NCI-H748 (cell line): ENCODE measurements at regions not wholly inside any gene's neighbourhood (a gene's known extent, or its start where the extent isn't known, plus 50 kb on each side); places are given as distances from the start of the nearest gene placed in this dataset.
"Not testable (repeated sequence)": the region's sequence is repeated elsewhere in the genome, so short reads cannot be mapped to it uniquely, and the experiment has no call there.

Experiments
- DNase-seq: peaks from one replicate; lab custom pipeline; 2025; ENCODE audit not compliant: unreplicated experiment; lab: John Stamatoyannopoulos, UW

GRCh38 chr10:62496925-62497324, 122.8 kb downstream of the ZNF365 start:
- no peak for DNase-seq

DNA sequence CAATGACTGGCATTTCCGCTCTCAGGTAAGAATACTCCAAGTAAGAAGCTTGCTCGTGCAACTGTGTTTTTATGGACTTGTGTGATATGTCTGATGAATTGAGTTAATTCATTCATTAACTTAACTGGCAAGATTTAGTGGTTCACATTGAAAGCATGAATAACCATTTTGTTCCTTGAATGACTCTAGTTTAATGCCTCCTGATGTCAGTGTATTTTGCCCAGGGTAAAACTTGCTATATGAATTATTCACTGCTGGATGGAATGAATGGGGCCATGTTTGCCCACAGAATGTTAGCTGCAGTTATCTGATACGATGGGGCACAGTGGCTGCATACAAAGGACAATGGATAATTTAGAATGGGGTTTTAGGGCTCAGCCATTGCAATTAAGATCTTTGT, 124.1 kb downstream of the ZNF365 start:
- no peak for DNase-seq

DNA sequence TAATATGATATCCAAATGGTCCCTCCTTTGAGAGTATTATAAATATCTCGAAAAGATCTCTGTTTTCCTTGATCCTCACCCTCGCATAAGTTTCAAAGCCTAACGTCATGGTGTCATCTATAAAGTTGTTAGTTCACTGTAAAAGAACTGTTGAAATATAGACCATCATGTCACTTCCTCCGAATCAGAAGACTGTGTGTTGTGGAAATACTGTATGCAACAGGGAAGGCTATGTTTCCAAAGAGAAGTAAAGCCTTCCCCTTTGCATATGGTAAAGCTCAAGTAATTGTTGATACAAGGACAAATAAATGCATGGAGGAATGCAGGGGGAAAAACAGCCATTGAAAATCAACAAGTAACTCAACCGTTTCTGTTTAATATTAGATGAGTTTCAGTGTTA, 125.9 kb downstream of the ZNF365 start:
- not testable (repeated sequence) for DNase-seq

- DNase-seq: no peak
Observed at GRCh38 chr10:62501547-62501946, 127.4 kb downstream of the ZNF365 start.

- no peak for DNase-seq
Observed at GRCh38 chr10:62502995-62503613, 128.9 kb downstream of the ZNF365 start.

- no peak for DNase-seq
Observed at GRCh38 chr10:62503872-62504271, 129.7 kb downstream of the ZNF365 start.

DNA sequence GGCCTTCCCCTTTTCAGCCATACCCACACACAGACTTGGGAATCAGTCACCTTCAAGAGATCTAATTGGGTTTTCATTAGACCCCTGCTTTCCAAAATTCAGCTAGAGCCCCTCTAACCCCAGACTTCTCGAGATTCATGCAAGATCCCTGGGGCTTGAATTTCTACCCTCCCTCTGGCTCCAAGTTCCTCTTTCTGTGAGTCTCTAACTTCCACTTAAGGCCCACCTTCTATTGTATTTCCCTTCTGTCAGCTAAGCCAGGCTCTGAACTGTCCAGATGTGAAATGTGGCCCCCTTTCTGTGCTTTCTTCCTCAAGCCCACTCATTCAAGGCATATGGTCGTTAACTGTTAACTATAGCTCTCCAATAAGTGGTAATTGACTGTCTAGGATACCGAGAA, 132.2 kb downstream of the ZNF365 start:
- DNase-seq: no peak

DNA sequence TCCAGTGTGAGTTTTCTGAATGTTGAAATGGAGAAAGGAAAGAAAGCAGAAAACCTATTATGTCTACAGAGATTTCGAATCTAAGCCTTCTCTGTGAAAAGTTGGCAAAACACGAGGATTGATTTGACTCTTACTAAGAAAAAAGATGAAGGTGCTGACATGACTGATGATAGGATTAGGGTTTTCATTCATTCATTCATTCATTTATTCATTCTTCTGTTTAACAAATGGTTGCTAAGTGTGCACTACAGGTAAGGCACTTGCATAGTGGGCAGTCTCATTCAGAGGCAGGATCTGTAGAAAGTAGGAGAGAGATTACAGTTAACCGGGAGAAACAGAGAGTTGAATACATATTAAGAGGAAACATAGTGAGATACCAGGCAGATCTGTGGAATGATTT, 137.1 kb downstream of the ZNF365 start:
- no peak for DNase-seq

DNA sequence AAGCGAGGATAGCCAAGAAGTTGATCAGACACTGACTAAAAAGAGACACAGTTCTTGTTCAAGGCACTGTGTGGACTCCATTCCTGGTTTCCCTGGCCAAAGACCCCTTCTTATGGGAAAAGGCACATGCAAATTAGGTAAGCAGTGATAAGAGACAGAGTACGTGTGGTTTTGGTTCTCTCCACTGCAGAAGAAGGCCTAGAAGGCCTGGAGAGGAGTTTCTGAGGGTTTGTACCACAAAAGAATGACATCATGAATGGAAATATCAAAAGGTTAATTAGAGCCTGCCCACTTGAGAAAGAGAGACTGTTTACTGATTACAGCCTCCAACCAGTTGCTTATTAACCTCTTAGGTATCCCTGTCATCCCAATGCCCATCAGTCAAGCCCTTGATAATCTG, 137.5 kb downstream of the ZNF365 start:
- no peak for DNase-seq

GRCh38 chr10:62512732-62513475, 138.7 kb downstream of the ZNF365 start:
- DNase-seq: no peak

DNA sequence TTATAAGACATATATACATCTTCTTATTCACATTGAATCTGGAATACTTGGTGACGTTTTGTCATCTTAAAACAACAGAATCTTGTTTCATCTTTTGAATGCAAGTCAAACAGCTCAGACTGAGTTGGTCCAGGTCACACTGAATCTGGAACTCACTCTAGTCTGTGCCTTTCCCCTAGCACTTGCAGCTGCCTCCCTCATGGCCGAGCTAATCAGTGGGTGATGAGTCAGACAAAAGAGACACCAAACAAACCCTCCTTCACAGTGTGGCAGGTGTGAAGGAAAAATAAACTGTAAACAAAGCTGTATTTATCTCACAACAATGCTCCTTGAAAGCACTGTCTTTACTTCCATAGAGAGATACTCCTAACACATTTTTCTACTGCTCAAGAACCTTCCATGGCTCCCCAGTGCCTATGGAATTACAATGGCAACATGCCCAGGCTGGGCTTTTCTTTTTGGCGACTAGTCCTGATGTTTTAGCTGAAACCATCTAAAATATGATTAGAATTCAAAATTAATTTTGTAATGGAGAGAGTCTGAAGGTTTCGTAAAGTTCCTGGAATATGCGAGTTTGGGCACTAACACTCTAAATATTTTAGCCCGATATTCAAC, 140.0 kb downstream of the ZNF365 start:
- no peak for DNase-seq

GRCh38 chr10:62517252-62517651, 143.1 kb downstream of the ZNF365 start:
- DNase-seq: no peak

DNA sequence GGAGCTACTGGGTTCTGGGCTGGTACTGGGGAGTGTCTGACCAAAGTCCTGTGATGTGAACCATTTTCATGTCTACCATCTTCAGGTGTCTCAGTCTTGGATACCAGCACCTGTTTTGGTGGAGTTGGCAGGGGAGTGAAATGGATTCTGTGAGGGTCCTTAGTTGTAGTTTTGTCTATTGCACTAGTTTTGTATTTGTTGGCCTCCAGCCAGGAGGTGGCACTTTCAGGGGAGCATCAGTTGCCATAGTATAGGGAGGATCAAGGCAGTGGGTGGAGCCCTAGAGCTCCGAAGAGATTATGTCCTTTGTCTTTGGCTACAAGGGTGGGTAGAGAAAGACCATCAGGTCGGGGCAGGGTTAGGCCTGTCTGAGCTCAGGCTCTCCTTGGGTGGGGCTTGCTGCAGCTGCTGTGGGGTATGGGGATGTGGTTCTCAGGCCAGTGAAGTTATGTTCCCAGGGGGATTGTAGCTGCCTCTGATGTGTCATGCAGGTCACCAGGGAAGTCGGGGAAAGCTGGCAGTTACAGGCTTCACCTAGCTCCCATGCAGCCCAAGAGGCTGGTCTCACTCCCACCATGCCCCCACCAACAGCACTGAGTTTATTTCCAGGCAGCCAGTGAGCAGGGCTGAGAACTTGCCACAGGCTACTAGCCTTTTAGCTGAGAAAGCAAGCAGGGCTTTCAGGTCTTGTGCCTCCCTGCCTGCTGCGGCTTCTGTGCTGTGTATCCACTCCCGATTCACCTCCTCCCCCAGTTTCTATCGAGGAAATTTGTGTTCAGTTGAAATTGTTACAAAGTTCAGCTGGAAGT, 153.1 kb downstream of the ZNF365 start:
- DNase-seq: peak; percentile 6

DNA sequence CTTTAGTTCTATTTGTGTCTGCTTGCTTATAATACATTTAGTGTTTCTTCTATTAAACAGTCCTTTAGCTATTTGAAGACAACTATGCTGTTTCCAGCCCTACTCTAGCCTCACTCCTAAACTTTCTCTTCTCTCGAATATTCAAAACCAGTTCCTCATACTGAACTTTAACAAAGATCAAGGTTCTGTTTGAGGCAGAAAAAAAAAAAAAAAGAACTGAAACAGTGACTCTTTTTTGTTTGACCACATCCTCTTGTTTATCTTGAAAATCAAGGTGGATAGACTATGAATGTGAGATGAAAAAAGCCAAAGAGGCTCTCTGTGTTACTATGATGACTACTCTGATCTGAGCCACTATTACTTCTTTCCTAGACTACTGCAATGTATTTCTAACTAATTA, 154.3 kb downstream of the ZNF365 start:
- DNase-seq: no peak

GRCh38 chr10:62529396-62529795, 155.2 kb downstream of the ZNF365 start:
- no peak for DNase-seq

- DNase-seq: no peak
Observed at GRCh38 chr10:62534031-62534430, 159.9 kb downstream of the ZNF365 start.

DNA sequence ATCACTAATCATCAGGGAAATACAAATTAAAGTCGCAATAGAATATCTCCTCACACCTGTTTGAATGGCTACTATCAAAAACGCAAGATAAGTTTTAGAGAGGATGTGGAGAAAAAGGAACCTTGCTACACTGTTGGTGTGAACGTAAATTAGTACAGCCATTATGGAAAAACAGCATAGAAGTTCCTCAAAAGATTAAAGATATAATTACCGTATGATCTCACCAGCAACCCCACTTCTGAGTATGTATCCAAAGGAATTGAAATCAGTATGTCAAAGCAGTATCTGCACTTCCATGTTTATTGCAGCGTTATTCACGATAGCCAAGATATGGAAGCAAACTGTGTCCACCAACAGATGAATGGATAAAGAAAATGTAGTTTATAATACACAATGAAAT, 164.4 kb downstream of the ZNF365 start:
- DNase-seq: no peak

GRCh38 chr10:62540389-62540788, 166.2 kb downstream of the ZNF365 start:
- no peak for DNase-seq

GRCh38 chr10:62541811-62542210, 167.6 kb downstream of the ZNF365 start:
- peak; percentile 28 for DNase-seq

DNA sequence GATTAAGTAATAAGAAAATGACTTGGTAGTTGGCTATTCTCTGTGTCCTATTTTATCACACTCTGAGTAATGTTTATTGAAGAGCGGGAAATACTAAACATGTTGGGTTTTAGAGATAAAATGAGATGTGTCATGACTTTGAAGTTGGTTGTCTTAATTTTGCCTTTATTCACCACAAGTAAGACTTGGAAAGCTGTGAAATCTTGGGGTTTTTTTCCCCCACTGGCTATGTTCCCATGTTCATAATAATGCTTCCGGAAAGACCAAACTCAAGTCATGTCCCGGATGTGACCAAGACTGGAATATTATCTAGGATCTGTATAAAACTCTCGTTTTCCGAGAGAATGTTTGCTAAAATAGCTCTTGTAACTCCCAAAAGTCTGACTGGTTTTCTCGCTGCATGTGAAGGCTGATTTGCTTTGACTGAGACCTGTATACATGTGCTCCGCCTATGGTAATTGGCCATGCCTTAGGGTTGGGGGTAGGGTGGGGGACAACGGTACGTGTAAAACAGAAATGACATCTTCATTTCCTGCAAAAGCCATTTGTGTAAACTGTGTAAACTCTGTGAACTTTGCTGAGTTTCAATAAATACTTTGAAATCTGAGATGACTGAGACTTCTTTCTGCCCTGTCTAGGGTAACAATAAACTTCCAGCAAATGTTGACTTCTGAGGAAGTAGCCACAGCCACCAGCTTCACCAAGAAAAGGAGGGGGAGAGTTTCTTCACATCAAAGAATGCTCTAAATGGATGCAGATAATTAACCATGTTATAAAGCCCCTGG, 169.6 kb downstream of the ZNF365 start:
- DNase-seq: no peak
